ENCODE measurements at regions not wholly inside any gene's neighbourhood (a gene's known extent, or its start where the extent isn't known, plus 50 kb on each side); places are given as distances from the start of the nearest gene placed in this dataset.

GRCh38 chr2:166671801-166672200 lies 177.8 kb upstream of the SCN7A start:
- TF ChIP-seq CTCF (IDR thresholded peaks at IDR 0.05) (no peak), POLR2A (IDR thresholded peaks at IDR 0.05) (no peak)
